ENCODE measurements at regions not wholly inside any gene's neighbourhood (a gene's known extent, or its start where the extent isn't known, plus 50 kb on each side); places are given as distances from the start of the nearest gene placed in this dataset.

- Histone ChIP-seq H3K4me1 (ENCODE audit: insufficient read depth) (no peaks in the 10 kb centered on the region), H3K27ac (ENCODE audit: low read depth) (no peak overlapping the region), H3K79me2 (replicated peaks; ENCODE audit: insufficient read depth) (no peaks in the 10 kb centered on the region), H4K20me1 (replicated peaks; ENCODE audit: insufficient read depth) (no peaks in the 10 kb centered on the region), H2AFZ (no peak overlapping the region), H3K4me3 (no peak overlapping the region), H3F3A (replicated peaks; ENCODE audit: low read depth) (no peaks in the 10 kb centered on the region), H3K9me2 (ENCODE audit: insufficient read depth) (0 out of 2 replicates have a peak, but pooled peaks cover 3% of the 10 kb centered on the region), H3K4me2 (no peak overlapping the region), H3K36me3 (ENCODE audit: insufficient read depth) (no peaks in the 10 kb centered on the region), H3K27me3 (ENCODE audit: insufficient read depth) (no peaks in the 10 kb centered on the region)
- DNase-seq (ENCODE audit: low spot score) (no peak), ATAC-seq (no peak)
- H3K4me1 Mint-ChIP-seq: peaks cover 3% of the 10 kb centered on the region
- H3K9me3 Mint-ChIP-seq: peaks cover 21% of the 10 kb centered on the region
- TF ChIP-seq NANOG (IDR thresholded peaks at IDR 0.05; ENCODE audit: borderline replicate concordance) (no peak), REST (IDR thresholded peaks at IDR 0.05; ENCODE audit: unreplicated experiment) (no peak), EZH2phosphoT487 (IDR thresholded peaks at IDR 0.05; ENCODE audit: unreplicated experiment) (no peak), JUNB (IDR thresholded peaks at IDR 0.05; ENCODE audit: unreplicated experiment) (no peak), POLR2AphosphoS5 (IDR thresholded peaks at IDR 0.05; ENCODE audit: low read depth) (no peak), ZNF114 (CRISPR knock-in tag; IDR thresholded peaks at IDR 0.05) (no peak), STAT1 (IDR thresholded peaks at IDR 0.05; ENCODE audit: unreplicated experiment) (no peak), CREB1 (CRISPR knock-in tag; IDR thresholded peaks at IDR 0.05; ENCODE audit: low read depth) (no peak), EZH2 (IDR thresholded peaks at IDR 0.05; ENCODE audit: low read depth, unreplicated experiment) (no peak), ZNF462 (CRISPR knock-in tag; IDR thresholded peaks at IDR 0.05) (no peak), ETS1 (IDR thresholded peaks at IDR 0.05) (no peak), ZNF331 (CRISPR knock-in tag; IDR thresholded peaks at IDR 0.05; ENCODE audit: low read depth) (no peak), CTCF (conservative IDR thresholded peaks at IDR 0.05; ENCODE audit: low read depth in 2 of 2) (no peak)
- H3K36me3 Mint-ChIP-seq (ENCODE audit: low read depth): peaks cover 13% of the 10 kb centered on the region; the same call in 2 of the 3 replicates
- H3K27me3 Mint-ChIP-seq (ENCODE audit: insufficient read depth, low read depth, poor library complexity): peaks cover 2% of the 10 kb centered on the region
- H3K27ac Mint-ChIP-seq: no peak overlapping the region
- no peak overlapping the region for H3K4me3 Mint-ChIP-seq
These were observed 604.8 kb upstream of the PFKP start for GRCh38 chr10:2462581-2462980.
